AG09309 (cell line): ENCODE measurements at regions not wholly inside any gene's neighbourhood (a gene's known extent, or its start where the extent isn't known, plus 50 kb on each side); places are given as distances from the start of the nearest gene placed in this dataset.

ENCODE experiments used
- DNase-seq: peaks from one replicate; pipeline ENCODE4 v3.0.0-alpha.2; 2010; ENCODE audit warnings: low read depth
- H3K4me3 ChIP-seq: 2 replicates; pipeline ENCODE4 v1.5.1; 2011; ENCODE audit warnings: mild to moderate bottlenecking, low read depth, low read length, moderate library complexity; ENCODE audit not compliant: control insufficient read depth
- CTCF ChIP-seq: IDR thresholded peaks from 2 replicates; pipeline ENCODE4 v1.5.1; 2011; ENCODE audit warnings: mild to moderate bottlenecking, low read depth, low read length, inconsistent platforms; ENCODE audit not compliant: insufficient read depth, control insufficient read depth; ENCODE audit errors: missing control alignments

- no peak for DNase-seq
- H3K4me3 ChIP-seq, result no peak overlapping the region
- no peak for TF ChIP-seq CTCF
These were observed 105.9 kb upstream of the SPACA1 start for GRCh38 chr6:87941556-87942358.

- no peak for TF ChIP-seq CTCF
- no peak for DNase-seq
- H3K4me3 ChIP-seq, result no peak overlapping the region
These were observed 107.9 kb upstream of the SPACA1 start for GRCh38 chr6:87939776-87940175.

DNA sequence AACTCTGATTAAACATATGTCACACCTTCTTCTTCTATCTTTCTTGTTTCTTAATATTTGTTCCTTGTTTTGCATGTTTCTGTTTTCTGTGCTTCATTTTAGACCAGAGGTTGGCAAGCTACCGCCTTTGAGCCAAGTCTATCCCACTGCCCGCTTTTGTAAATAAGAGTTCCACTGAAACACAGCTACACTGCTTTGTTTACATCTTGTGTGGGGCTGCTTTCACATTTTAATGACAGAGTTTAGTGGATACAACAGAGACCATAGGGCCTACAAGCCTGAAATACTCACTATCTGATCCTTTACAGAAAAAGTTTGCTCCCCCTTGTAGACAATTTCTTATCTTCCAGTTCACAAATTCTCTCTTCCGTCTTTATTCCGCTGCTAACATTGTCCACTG, 109.4 kb upstream of the SPACA1 start:
- no peak for TF ChIP-seq CTCF
- no peak for DNase-seq
- no peak overlapping the region for H3K4me3 ChIP-seq

GRCh38 chr6:87936065-87936464, 111.6 kb upstream of the SPACA1 start:
- no peak for DNase-seq
- no peak overlapping the region for H3K4me3 ChIP-seq
- no peak for TF ChIP-seq CTCF

DNA sequence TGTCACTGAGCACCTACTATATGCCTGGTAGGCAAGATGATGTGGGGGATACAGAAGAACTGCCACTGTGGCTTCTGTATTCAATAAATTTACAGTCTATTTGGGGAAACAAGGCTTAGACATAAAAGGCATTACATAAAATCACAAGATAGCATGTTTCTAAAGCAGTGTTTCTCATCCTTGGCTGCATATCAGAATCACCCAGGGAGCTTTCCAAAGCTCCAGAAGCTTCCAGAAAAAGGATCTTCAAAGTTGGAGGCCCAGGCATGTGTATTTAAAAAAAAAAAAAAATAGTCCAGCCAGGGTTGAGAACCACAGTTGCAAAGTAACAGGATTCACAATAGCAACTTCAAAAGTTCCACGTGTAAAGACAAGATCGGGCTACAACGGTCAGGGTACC, 112.4 kb upstream of the SPACA1 start:
- no peak for TF ChIP-seq CTCF

DNA sequence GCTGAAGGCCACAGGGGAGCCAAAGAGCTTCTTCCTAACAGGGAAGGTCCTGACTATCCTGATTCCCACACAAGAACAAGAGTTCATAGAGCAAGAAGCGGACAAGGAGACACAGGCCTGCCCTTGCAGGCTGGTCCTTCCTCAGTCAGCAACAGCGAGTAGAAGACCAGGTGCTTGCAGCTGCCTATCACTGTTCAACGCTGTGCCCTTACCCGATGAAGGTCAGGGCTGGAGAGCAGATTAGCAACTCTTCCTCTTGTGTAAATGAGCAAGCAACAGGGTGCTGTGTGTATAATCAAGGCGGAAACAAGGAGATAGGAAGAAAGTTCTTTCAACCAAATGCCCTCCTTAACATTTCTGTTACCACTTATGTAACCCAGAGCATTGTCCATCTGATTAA, 115.3 kb upstream of the SPACA1 start:
- no peak for DNase-seq
- no peak for TF ChIP-seq CTCF
- H3K4me3 ChIP-seq, result no peak overlapping the region

More for the DNA sequence above, 112.4 kb upstream of the SPACA1 start:
- DNase-seq, result no peak
- no peak overlapping the region for H3K4me3 ChIP-seq
